Trophoblast cell (in vitro differentiated cells and primary cell): ENCODE measurements at regions not wholly inside any gene's neighbourhood (a gene's known extent, or its start where the extent isn't known, plus 50 kb on each side); places are given as distances from the start of the nearest gene placed in this dataset.

Experiments
- DNase-seq, 2 donors: peaks; one replicate each; pipeline ENCODE4 v3.0.0-alpha.2; 2016
- H2AFZ ChIP-seq: 2 replicates; pipeline ENCODE4 v1.6.1; 2013; ENCODE audit warnings: low read length, moderate library complexity, mild to moderate bottlenecking; ENCODE audit not compliant: insufficient read depth, poor library complexity
- H2AK5ac ChIP-seq: 2 replicates; pipeline ENCODE4 v1.6.1; 2013; ENCODE audit warnings: mild to moderate bottlenecking, low read length
- H2BK120ac ChIP-seq: 2 replicates; pipeline ENCODE4 v1.6.1; 2013; ENCODE audit warnings: low read length, mild to moderate bottlenecking, moderate library complexity; ENCODE audit not compliant: insufficient read depth, poor library complexity
- H2BK12ac ChIP-seq: 2 replicates; pipeline ENCODE4 v1.6.1; 2013; ENCODE audit warnings: mild to moderate bottlenecking, low read length, moderate library complexity
- H2BK5ac ChIP-seq: 2 replicates; pipeline ENCODE4 v1.6.1; 2013; ENCODE audit warnings: low read length, low read depth, moderate library complexity, mild to moderate bottlenecking; ENCODE audit not compliant: poor library complexity
- H3K14ac ChIP-seq: 2 replicates; pipeline ENCODE4 v1.6.1; 2013; ENCODE audit warnings: mild to moderate bottlenecking, low read length
- H3K18ac ChIP-seq: 2 replicates; pipeline ENCODE4 v1.6.1; 2013; ENCODE audit warnings: mild to moderate bottlenecking, low read length
- H3K23ac ChIP-seq: 2 replicates; pipeline ENCODE4 v1.6.1; 2013; ENCODE audit warnings: low read length
- H3K27ac ChIP-seq: 2 replicates; pipeline ENCODE4 v1.5.1; 2013; ENCODE audit warnings: low read depth, mild to moderate bottlenecking, inconsistent platforms, low read length, moderate library complexity
- H3K27me3 ChIP-seq: 2 replicates; pipeline ENCODE4 v1.6.1; 2013; ENCODE audit warnings: inconsistent platforms, mild to moderate bottlenecking, low read length, moderate library complexity; ENCODE audit not compliant: insufficient read depth
- H3K36me3 ChIP-seq, 2 experiments: 1 replicate in 1 of 2; 2 replicates in 1 of 2; pipeline ENCODE4 v1.6.1; 2013; ENCODE audit warnings: low read length in 2 of 2, mild to moderate bottlenecking in 2 of 2, moderate library complexity in 1 of 2; ENCODE audit not compliant: insufficient read depth in 2 of 2, control insufficient read depth in 1 of 2
- H3K4ac ChIP-seq: 2 replicates; pipeline ENCODE4 v1.6.1; 2013; ENCODE audit warnings: low read depth, mild to moderate bottlenecking, low read length, moderate library complexity
- H3K4me1 ChIP-seq, 2 experiments: 1 replicate in 1 of 2; 2 replicates in 1 of 2; pipeline ENCODE4 v1.6.1; 2013; ENCODE audit warnings: low read length in 2 of 2, mild to moderate bottlenecking in 2 of 2, moderate library complexity in 1 of 2; ENCODE audit not compliant: insufficient read depth in 2 of 2, control insufficient read depth in 1 of 2
- H3K4me2 ChIP-seq: 2 replicates; pipeline ENCODE4 v1.6.1; 2013; ENCODE audit warnings: inconsistent platforms, mild to moderate bottlenecking, low read length, moderate library complexity
- H3K4me3 ChIP-seq: 2 replicates; pipeline ENCODE4 v1.5.1; 2013; ENCODE audit warnings: mild to moderate bottlenecking, low read depth, low read length, inconsistent platforms
- H3K79me1 ChIP-seq: one replicate; pipeline ENCODE4 v1.6.1; 2013; ENCODE audit warnings: low read length
- H3K79me2 ChIP-seq: 2 replicates; pipeline ENCODE4 v1.6.1; 2013; ENCODE audit warnings: low read length, mild to moderate bottlenecking; ENCODE audit not compliant: control insufficient read depth, insufficient read depth, poor library complexity
- H3K9ac ChIP-seq: 2 replicates; pipeline ENCODE4 v1.6.1; 2013; ENCODE audit warnings: mild to moderate bottlenecking, low read length
- H3K9me3 ChIP-seq: 2 replicates; pipeline ENCODE4 v1.6.1; 2013; ENCODE audit warnings: low read depth, mild to moderate bottlenecking, control low read depth, inconsistent platforms, low read length; ENCODE audit not compliant: insufficient read depth
- H4K12ac ChIP-seq: 2 replicates; pipeline ENCODE4 v1.6.1; 2013; ENCODE audit warnings: low read depth, mild to moderate bottlenecking, low read length, moderate library complexity
- H4K8ac ChIP-seq: 2 replicates; pipeline ENCODE4 v1.6.1; 2013; ENCODE audit warnings: low read depth, mild to moderate bottlenecking, low read length, moderate library complexity
- H4K91ac ChIP-seq: one replicate; pipeline ENCODE4 v1.6.1; 2013; ENCODE audit warnings: low read depth, mild to moderate bottlenecking, low read length, moderate library complexity
- WGBS: extraction: QIAGEN DNeasy Blood & Tissue Kit; methylation state at CpG from one replicate; pipeline ENCODE4 v1.1.7; 2013; ENCODE audit warnings: missing lambda C conversion rate; ENCODE audit not compliant: insufficient read length, insufficient coverage; ENCODE audit errors: extremely low coverage; 5-methylcytosine and 5-hydroxymethylcytosine counted together

DNA sequence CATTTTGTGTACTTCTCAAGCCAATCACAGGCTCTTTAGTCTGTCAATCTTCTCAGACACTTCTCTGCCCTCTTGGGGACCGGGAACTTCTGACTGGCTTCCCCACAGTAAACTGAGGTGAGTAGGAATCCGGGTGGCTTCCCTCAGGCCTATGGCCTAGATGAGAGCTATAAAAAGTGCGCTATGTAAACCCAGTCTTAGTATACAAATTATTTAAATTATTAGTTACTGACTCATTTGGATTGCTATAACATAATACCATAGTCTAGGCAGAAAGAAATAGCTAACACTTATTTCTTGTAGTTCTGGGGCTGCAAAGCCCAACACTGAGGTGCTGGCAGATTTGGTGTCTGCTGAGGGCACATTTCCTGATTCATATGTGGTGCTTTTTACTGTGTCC, 109.2 kb upstream of the MCHR2 start:
- no peak overlapping the region for H2AK5ac ChIP-seq
- no peak overlapping the region for H3K14ac ChIP-seq
- H3K27ac ChIP-seq = no peak overlapping the region
- no peak overlapping the region for H2BK120ac ChIP-seq
- H2BK5ac ChIP-seq = no peak overlapping the region
- no peak for DNase-seq
- WGBS = no CpG with 5 or more reads among the region's 3 CpGs
- no peak overlapping the region for H4K12ac ChIP-seq
- no peak overlapping the region for H3K9ac ChIP-seq
- H3K36me3 ChIP-seq = no peaks in the 10 kb centered on the region
- H3K27me3 ChIP-seq = no peaks in the 10 kb centered on the region
- no peaks in the 10 kb centered on the region for H3K79me1 ChIP-seq
- H2BK12ac ChIP-seq = no peak overlapping the region
- no peak overlapping the region for H4K8ac ChIP-seq
- H3K4me2 ChIP-seq = no peak overlapping the region
- H3K4me3 ChIP-seq = no peak overlapping the region
- no peak overlapping the region for H3K18ac ChIP-seq
- no peak overlapping the region for H3K23ac ChIP-seq
- no peak overlapping the region for H4K91ac ChIP-seq
- peaks cover 0 to 3% of the 10 kb centered on the region in 2 experiments for H3K4me1 ChIP-seq
- H3K4ac ChIP-seq = no peak overlapping the region
- no peaks in the 10 kb centered on the region for H3K79me2 ChIP-seq
- no peaks in the 10 kb centered on the region for H3K9me3 ChIP-seq
- H2AFZ ChIP-seq = no peak overlapping the region

DNA sequence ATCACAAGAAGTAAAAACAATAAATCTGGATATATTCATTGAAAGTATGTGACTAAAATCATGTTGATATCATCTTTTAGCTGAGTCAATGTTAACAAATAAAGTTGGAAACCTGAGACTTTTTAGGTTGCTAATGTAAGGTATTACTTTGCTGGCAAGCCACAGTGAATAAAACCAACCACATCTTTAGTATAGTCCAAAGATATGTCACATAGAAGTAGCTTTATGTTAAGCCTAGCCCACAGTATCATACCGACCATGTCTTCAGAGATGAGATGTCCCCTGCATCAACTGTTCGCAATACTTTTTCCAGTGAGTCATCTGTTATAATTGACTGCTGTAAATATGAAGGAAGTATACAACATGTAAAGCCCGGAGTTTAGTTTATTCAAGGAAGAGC, 107.6 kb upstream of the MCHR2 start:
- Histone ChIP-seq H4K12ac (no peak overlapping the region), H3K27me3 (no peaks in the 10 kb centered on the region), H2BK120ac (no peak overlapping the region), H3K4me2 (no peak overlapping the region), H3K23ac (no peak overlapping the region), H3K27ac (no peak overlapping the region), H3K4me3 (no peak overlapping the region), H3K9me3 (no peaks in the 10 kb centered on the region), H3K36me3 (no peaks in the 10 kb centered on the region), H3K14ac (no peak overlapping the region), H3K9ac (no peak overlapping the region), H2BK12ac (no peak overlapping the region), H3K4ac (no peak overlapping the region), H2AFZ (no peak overlapping the region), H4K91ac (no peak overlapping the region), H3K79me1 (no peaks in the 10 kb centered on the region), H4K8ac (no peak overlapping the region), H3K18ac (no peak overlapping the region), H3K4me1 (peaks cover 0 to 3% of the 10 kb centered on the region in 2 experiments), H2BK5ac (no peak overlapping the region), H2AK5ac (no peak overlapping the region), H3K79me2 (no peaks in the 10 kb centered on the region)
- WGBS = no CpG with 5 or more reads among the region's 3 CpGs
- DNase-seq = no peak

DNA sequence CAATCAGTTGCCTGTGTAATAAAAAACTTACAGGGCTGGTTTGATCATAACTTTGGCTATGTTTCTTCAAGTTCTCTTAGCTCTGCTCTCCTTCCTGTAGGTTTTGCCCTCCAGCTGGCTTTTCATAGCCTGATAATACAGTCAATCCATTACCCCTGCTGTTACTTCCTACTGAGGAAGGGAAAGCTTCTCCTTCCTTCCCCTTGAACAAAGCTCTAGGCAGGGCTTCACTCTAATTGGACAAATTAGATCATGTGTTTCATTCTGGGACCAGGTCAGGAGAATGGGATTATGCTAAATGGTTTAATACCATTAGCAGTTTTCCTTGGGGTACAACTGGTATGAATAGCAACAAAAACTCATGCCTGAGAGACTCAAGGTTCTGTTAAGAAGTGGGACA, 106.8 kb upstream of the MCHR2 start:
- H3K79me1 ChIP-seq = no peaks in the 10 kb centered on the region
- H3K79me2 ChIP-seq = no peaks in the 10 kb centered on the region
- no peak for DNase-seq
- H3K9me3 ChIP-seq = no peaks in the 10 kb centered on the region
- H3K14ac ChIP-seq = no peak overlapping the region
- no peak overlapping the region for H2BK120ac ChIP-seq
- no peak overlapping the region for H2AK5ac ChIP-seq
- no peak overlapping the region for H4K12ac ChIP-seq
- no peak overlapping the region for H3K23ac ChIP-seq
- no peak overlapping the region for H3K18ac ChIP-seq
- H4K8ac ChIP-seq = no peak overlapping the region
- no peak overlapping the region for H3K9ac ChIP-seq
- H3K27me3 ChIP-seq = no peaks in the 10 kb centered on the region
- no peaks in the 10 kb centered on the region for H3K36me3 ChIP-seq
- H4K91ac ChIP-seq = no peak overlapping the region
- H2BK5ac ChIP-seq = no peak overlapping the region
- no peak overlapping the region for H3K27ac ChIP-seq
- no peak overlapping the region for H3K4me3 ChIP-seq
- H3K4me2 ChIP-seq = no peak overlapping the region
- H2AFZ ChIP-seq = no peak overlapping the region
- H2BK12ac ChIP-seq = no peak overlapping the region
- no peaks in the 10 kb centered on the region for H3K4me1 ChIP-seq
- no peak overlapping the region for H3K4ac ChIP-seq

DNA sequence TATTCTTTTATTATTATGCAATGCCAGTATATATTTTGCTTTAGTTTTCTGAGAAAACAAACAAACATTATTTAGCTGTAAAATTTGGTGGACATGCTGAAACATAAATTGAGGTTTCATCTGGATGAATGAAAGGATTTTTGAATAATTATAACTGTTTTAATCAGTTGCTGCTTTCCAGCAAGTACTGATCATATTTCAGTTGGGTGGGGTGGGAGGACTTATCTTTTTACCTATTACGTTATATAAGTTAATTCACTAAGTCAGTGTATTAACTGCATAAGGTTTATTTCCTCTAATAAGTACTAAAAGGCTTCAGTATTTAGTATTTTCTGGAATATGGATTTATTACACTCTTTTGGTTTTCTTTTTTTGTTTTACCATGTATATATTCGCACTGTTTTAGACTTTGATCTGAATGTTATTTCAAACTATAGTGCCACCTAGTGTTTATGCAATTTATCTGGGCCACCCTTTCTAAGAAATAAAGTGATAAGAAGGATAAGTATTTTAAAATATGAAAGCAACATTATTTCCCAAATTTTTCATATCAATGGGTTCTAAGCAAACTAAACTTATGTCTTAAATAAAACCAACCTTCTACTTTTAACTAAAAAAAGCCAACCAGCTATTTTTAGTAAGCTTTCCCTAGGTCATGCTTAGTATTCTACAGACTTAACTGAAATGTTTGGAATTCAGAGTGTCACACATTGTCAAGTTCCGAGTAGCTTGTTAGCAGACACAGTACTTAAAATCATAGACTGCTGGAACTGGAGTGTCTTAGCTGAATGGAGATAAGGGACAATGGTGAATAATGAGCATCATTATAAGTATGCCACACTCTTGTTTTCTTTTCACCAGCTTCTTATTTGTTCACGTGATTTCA, 105.4 kb upstream of the MCHR2 start:
- H3K36me3 ChIP-seq = no peaks in the 10 kb centered on the region
- no peak overlapping the region for H2BK5ac ChIP-seq
- H3K23ac ChIP-seq = no peak overlapping the region
- no peak overlapping the region for H3K14ac ChIP-seq
- no peak overlapping the region for H3K4ac ChIP-seq
- H2AK5ac ChIP-seq = no peak overlapping the region
- no peaks in the 10 kb centered on the region for H3K79me1 ChIP-seq
- H3K4me3 ChIP-seq = no peak overlapping the region
- WGBS = no CpG with 5 or more reads among the region's 4 CpGs
- H4K12ac ChIP-seq = no peak overlapping the region
- H3K9ac ChIP-seq = no peak overlapping the region
- H2BK120ac ChIP-seq = no peak overlapping the region
- H3K4me2 ChIP-seq = no peak overlapping the region
- no peak overlapping the region for H3K18ac ChIP-seq
- no peaks in the 10 kb centered on the region for H3K27me3 ChIP-seq
- DNase-seq = peak in 1 of 2 donors; percentile 65
- no peak overlapping the region for H2AFZ ChIP-seq
- no peaks in the 10 kb centered on the region for H3K4me1 ChIP-seq
- no peaks in the 10 kb centered on the region for H3K79me2 ChIP-seq
- no peak overlapping the region for H3K27ac ChIP-seq
- H4K91ac ChIP-seq = no peak overlapping the region
- no peak overlapping the region for H2BK12ac ChIP-seq
- no peak overlapping the region for H4K8ac ChIP-seq
- H3K9me3 ChIP-seq = no peaks in the 10 kb centered on the region
